Neural cell (in vitro differentiated cells): ENCODE measurements at regions not wholly inside any gene's neighbourhood (a gene's known extent, or its start where the extent isn't known, plus 50 kb on each side); places are given as distances from the start of the nearest gene placed in this dataset.

Experiments
- EP300 ChIP-seq: fragments of 450-650 bp; conservative IDR thresholded peaks from 2 replicates; pipeline ENCODE4 v1.6.1; 2014; ENCODE audit warnings: antibody characterized with exemption, mild to moderate bottlenecking, moderate library complexity; ENCODE audit not compliant: poor library complexity, severe bottlenecking
- RAD21 ChIP-seq: fragments of 450-650 bp; conservative IDR thresholded peaks from 2 replicates; pipeline ENCODE4 v1.6.1; 2014; ENCODE audit warnings: antibody characterized with exemption, mild to moderate bottlenecking, moderate library complexity
- TF ChIP-seq, protein P1 (sequence below): fragments of 450-650 bp; IDR thresholded peaks from 2 replicates; pipeline ENCODE4 v1.5.1; 2014; ENCODE audit warnings: antibody characterized with exemption, mild to moderate bottlenecking, moderate library complexity; ENCODE audit not compliant: poor library complexity, severe bottlenecking

DNA sequence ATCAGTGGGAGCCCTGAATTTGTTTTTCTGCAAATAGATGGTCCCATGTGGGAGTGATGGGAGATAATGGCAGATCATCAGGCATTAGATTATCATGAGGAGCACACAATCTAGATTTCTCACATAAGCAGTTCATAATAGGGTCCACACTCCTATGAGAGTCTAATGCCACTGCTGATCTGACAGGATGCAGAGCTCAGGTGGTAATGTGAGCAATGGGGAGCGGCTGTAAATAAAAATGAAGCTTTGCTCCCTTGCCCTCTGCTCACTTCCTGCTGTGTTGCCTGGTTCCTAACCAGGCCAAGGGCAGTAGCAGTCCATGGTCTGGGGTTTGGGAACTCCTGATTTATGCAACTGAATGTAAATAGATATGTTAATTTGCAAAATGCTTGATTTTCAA, 538.6 kb downstream of the TRAM1L1 start:
- no peak for TF ChIP-seq EP300
- TF ChIP-seq, protein P1, sequence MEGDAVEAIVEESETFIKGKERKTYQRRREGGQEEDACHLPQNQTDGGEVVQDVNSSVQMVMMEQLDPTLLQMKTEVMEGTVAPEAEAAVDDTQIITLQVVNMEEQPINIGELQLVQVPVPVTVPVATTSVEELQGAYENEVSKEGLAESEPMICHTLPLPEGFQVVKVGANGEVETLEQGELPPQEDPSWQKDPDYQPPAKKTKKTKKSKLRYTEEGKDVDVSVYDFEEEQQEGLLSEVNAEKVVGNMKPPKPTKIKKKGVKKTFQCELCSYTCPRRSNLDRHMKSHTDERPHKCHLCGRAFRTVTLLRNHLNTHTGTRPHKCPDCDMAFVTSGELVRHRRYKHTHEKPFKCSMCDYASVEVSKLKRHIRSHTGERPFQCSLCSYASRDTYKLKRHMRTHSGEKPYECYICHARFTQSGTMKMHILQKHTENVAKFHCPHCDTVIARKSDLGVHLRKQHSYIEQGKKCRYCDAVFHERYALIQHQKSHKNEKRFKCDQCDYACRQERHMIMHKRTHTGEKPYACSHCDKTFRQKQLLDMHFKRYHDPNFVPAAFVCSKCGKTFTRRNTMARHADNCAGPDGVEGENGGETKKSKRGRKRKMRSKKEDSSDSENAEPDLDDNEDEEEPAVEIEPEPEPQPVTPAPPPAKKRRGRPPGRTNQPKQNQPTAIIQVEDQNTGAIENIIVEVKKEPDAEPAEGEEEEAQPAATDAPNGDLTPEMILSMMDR = no peak
- TF ChIP-seq RAD21 = no peak
